GM12892 (cell line): ENCODE measurements at regions not wholly inside any gene's neighbourhood (a gene's known extent, or its start where the extent isn't known, plus 50 kb on each side); places are given as distances from the start of the nearest gene placed in this dataset.

ENCODE experiments used
- DNase-seq: peaks from one replicate; pipeline ENCODE4 v3.0.0; 2011; ENCODE audit not compliant: insufficient read length
- FAIRE-seq: peaks from 2 replicates; lab custom pipeline; 2011; peaks lifted over from hg19 to GRCh38; lab: Jason Lieb, UNC
- POLR2A ChIP-seq: IDR thresholded peaks from 2 replicates; pipeline ENCODE4 v1.6.1; 2011; ENCODE audit warnings: low read depth, low read length, control low read depth
- POLR2AphosphoS5 ChIP-seq: IDR thresholded peaks from 2 replicates; pipeline ENCODE4 v1.6.1; 2011; ENCODE audit warnings: low read depth, low read length, control low read depth
- TAF1 ChIP-seq: IDR thresholded peaks from 2 replicates; pipeline ENCODE4 v1.6.1; 2011; ENCODE audit warnings: low read depth, mild to moderate bottlenecking, control low read depth, low read length, borderline replicate concordance

DNA sequence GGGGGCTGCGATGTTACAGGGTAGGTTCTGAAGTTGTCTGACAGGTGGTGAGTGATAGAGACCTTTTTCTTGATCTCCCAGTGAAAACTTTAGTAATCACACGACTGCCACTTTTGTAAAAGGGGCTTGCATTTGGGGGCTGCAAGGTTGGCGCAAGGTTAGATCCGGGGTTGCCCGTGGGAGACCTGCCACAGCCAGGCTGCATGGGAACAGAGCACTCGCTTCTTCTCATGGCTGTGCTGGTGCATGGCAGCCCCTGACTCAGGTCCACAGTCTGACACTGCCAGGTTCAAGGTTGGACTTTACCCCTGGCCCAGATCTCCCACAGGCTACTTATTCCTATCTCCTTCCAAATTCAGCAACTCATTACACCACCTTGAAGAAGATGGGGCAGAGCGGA is 1190.4 kb downstream of the UQCRFS1 start:
- no peak for DNase-seq
- TF ChIP-seq POLR2A (no peak), POLR2AphosphoS5 (no peak), TAF1 (no peak)
- no peak for FAIRE-seq

DNA sequence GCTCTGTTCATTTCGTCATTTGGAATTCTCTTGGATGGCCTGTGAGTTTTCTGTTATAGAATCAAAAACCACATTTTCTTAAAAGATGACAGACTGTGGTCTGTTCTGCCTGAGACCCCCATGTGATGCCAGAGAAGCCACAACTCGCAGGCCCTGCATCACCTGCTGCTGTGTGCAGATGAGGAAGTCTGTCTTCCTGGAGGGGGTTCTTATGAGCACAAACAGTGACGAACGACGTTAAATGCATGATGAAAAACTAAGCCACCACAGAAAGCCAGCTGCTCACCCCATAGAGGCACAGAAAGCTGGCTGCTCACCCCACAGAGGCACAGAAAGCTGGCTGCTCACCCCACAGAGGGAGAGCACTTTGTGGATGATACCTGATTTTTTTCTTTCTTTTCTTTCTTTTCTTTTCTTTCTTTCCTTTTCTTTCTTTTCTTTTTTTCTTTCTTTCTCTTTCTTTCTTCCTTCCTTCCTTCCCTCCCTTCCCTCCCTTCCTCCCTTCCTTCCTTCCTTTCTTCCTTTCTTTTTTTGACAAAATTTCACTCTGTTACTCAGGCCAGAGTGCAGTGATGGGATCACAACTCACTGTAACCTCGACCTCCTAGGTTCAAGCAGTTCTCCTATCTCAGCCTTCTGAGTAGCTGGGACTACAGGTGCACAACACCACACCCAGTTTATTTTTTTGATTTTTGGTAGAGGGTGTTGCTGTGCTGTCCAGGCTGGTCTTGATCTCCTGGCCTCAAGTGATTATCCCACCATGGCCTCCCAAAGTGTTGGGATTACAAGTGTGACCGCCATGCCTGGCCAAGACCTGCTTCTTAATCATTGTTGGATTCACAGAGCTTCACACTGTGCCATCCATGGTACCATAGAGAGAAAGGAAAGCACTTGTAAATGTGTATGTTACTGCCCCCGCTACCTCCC is 1191.4 kb downstream of the UQCRFS1 start:
- DNase-seq (no peak), FAIRE-seq (no peak)
- TF ChIP-seq TAF1, result no peak
- TF ChIP-seq POLR2A, result no peak
- no peak for TF ChIP-seq POLR2AphosphoS5

DNA sequence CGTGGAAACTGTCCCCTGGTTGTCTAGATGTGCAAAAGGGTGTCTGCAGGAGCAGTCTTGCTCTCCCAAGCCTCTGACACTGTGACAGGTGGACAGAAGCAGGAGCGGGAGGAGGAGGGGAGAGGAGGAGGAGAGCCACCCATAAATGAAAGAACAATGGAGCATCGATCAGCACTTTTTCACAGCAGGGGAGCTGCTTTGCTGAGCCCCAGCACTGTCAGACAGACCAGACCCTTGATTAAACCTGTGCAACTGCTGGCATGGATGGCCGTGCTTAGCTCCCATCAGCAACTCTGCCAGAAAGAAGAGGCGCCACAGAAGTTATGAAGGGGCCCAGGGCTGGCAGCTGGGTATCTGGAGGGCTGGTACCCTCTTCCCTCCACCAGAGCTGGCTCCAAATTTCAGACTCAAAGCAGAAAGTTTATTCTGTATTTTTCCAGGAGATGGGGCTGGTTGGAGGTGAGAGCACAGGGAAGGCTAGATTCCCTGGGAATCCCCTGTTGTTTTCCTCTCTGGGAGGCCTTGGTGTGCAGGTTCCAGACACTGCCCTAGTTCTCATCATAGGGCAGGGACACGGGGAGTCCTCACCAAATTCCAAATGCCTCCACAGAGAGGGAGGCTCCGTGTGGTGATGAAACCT is 1192.2 kb downstream of the UQCRFS1 start:
- FAIRE-seq (no peak), DNase-seq (no peak)
- no peak for TF ChIP-seq POLR2A
- no peak for TF ChIP-seq POLR2AphosphoS5
- no peak for TF ChIP-seq TAF1

DNA sequence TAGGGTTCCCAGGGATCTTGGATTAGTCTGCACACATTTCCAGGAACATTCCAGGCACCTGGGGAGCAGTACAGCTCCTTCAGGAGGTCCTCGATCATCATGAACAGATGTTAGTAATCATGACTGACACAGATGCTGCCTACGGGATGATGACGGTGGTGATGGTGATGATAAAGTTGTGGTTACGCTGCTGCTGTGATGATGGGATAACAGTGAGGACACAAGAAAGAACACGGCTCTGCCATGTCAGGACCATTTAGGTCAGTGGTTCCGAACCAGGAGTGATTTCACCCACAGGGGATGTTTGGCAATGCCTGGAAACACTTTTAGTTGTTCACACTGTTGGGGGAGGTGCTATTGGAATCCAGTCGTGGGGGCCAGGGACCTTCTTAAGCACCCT is 1193.0 kb downstream of the UQCRFS1 start:
- TF ChIP-seq POLR2AphosphoS5, result no peak
- TF ChIP-seq TAF1, result no peak
- no peak for TF ChIP-seq POLR2A
- DNase-seq, result no peak
- FAIRE-seq, result no peak

DNA sequence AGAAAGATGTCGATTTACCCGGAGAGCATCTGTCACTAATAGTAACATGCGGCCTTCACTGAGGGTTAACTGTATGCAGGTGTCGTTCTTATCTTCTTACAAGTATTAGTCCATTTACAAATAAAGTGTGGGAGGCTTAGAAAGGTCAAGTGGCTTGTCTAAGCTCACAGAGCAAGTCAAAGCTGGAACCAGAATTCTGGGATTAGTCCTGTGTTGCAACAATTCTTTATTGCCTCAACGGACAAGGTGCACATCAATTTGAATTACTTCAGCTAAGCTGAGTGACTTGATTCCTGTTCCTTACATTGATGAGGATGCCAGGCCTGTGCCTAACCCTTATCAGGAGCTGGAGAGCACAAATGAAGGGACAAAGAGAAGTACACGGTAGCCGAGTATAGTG is 1193.6 kb downstream of the UQCRFS1 start:
- DNase-seq (no peak), FAIRE-seq (no peak)
- no peak for TF ChIP-seq POLR2AphosphoS5
- TF ChIP-seq TAF1, result no peak
- TF ChIP-seq POLR2A, result no peak

DNA sequence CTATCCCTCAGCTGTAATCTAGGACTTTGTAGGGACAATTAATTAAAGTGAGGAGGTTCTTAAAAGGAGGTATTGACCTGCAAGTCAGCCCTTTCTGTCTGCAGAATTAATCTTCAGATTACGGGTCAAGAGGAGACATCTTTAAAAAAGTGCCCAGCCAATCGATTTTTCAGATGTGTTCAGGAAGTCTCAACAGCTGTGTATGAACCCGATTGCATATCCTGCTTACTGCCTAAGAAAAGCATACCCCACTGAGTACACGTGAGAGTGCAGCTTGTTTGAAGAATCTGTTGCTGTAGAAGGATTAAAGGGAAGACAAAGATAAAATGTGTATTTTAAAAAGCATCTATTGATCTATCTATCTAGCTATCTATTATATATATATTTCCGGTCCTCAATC is 1194.5 kb downstream of the UQCRFS1 start:
- TF ChIP-seq TAF1, result no peak
- TF ChIP-seq POLR2A, result no peak
- no peak for TF ChIP-seq POLR2AphosphoS5
- DNase-seq, result no peak
- FAIRE-seq, result no peak

DNA sequence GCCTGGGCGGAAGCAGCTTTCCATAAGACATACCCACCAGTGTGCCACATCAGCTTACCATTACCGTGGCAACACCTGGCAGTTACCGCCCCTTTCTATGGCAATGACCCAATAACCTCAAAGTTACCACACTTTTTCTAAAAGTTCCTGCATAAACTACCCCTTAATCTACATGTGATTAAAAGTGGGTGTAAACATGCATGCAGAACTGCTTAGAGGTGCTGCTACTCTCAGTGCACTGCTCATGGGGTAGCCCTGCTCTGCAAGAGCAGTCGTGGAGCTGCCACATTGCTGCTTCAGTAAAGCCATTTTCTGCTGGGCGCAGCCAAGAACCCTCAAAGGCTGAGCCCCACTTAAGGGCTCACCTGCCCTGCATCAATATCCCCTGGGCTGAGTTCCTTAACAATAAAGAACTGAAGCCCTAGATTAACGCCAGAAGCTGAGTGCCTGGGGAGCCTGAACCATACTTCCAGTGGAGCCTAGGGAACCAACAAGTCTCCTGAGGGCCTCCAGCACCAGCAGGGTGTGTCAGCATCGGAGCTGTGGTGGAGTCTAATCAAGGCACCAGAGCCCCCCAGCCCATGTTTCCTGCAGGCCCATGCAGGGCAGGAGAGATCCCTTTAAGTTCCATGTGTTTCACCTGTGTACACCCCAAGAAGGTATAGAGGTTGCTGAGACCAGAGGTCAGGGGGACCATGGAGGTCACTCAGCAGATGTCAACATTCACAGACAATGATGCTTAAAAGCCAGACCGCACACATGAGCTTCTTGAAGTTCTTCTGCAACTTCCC is 1198.1 kb downstream of the UQCRFS1 start:
- DNase-seq (no peak), FAIRE-seq (no peak)
- TF ChIP-seq POLR2AphosphoS5 (no peak), TAF1 (no peak), POLR2A (no peak)

DNA sequence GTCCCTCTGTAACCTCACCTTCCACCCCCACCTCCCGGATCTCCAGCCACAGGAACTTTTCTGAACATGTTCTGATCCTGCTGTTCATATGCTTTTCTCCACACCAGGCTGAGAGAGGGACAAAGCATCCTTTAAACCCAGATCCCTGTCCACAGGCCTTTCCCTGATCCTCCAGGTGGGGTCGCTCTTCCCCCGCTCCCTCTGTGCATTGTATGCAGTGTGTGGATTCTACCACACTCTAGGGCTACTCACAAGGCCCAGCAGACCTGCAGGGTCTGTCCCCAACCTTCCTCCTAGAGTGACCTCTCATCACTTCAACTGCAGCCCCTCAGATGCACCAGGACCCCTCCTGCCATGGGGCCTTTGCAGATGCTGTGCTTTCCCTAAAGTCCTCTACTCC is 1200.6 kb downstream of the UQCRFS1 start:
- DNase-seq (no peak), FAIRE-seq (no peak)
- TF ChIP-seq POLR2A (no peak), POLR2AphosphoS5 (no peak), TAF1 (no peak)

DNA sequence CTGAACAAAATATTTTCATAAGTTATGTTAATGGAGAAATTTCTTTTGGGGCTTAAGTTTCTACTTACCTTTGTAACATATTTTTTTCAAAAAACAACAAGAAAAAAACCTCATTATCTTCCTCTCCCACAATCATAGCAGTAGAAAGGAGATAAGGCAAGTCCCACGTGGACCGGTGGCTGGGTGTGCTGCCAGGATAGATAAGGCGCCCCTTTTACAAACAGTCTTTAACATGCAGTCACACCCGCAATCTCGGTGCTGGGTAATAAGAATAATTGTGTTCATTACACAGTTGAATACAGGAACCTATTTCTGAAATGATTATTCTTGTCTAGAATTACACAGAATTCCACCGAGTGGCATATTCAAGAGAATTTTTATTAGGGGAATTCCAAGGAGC is 1202.3 kb downstream of the UQCRFS1 start:
- DNase-seq, result no peak
- FAIRE-seq, result no peak

DNA sequence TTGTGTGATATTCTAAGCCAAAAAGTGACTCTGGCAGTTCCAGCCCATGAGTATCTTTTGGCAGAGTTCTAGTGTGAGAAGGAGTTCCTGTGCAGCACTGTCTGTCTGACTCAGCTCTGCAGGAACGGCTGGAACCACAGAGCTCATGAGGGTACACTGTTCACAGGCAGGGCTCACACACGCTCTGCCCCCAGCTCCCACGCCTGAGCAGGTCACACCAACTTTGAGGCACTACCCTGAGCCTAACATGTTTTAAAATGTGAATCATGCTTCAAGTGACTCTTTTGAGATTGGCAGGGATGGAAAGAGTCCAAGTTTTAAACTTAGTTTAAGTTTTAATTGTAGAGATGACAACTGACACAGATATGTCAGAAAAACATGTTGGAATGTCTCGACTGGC is 1203.3 kb downstream of the UQCRFS1 start:
- no peak for TF ChIP-seq TAF1
- TF ChIP-seq POLR2AphosphoS5, result no peak
- TF ChIP-seq POLR2A, result no peak
- no peak for FAIRE-seq
- no peak for DNase-seq

More for the DNA sequence above, 1202.3 kb downstream of the UQCRFS1 start:
- no peak for TF ChIP-seq POLR2AphosphoS5
- TF ChIP-seq POLR2A, result no peak
- no peak for TF ChIP-seq TAF1

DNA sequence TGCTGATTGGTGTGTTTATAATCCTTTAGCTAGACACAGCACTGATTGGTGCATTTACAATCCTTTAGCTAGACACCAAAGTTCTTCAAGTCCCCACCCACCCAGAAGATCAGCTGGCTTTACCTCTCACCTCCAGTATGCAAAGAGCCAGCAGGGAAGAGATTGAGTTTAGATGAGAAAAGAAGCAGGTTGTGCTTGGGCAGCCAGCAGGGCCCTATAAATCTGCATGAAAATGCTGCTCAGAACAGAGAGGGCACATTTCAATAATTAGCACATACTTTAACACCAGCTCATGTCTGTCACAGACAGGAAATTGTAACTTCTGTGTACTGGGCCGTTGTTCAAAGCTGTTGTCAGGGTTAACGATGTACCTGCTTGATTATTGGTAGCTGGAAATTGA is 1204.3 kb downstream of the UQCRFS1 start:
- DNase-seq (no peak), FAIRE-seq (no peak)
- no peak for TF ChIP-seq TAF1
- no peak for TF ChIP-seq POLR2A
- TF ChIP-seq POLR2AphosphoS5, result no peak

DNA sequence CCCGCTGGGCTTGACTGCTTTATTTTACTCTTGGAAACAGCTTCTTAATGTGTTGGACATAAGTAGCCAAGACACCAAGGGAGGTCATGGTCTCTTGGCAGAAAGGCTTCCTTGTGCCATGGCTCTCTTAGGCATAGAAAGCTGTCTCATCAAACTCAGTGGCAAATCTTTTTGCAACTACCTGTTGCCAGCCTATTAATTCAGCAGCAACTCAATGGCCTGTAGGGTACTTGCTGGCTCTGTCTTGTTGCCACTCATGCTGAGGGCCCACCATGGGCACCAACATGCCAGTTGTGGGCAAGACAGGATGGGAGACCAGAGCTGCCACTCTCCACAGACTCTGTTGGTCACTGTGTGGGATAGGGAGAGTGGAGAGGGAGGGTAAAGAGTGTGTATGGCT is 1209.4 kb downstream of the UQCRFS1 start:
- FAIRE-seq (no peak), DNase-seq (no peak)
- TF ChIP-seq POLR2A, result no peak
- no peak for TF ChIP-seq POLR2AphosphoS5
- TF ChIP-seq TAF1, result no peak
